SW480 (cell line): ENCODE measurements at regions not wholly inside any gene's neighbourhood (a gene's known extent, or its start where the extent isn't known, plus 50 kb on each side); places are given as distances from the start of the nearest gene placed in this dataset.

Source experiments
- DNase-seq: peaks from one replicate; pipeline ENCODE4 v3.0.0-alpha.2; 2016; ENCODE audit warnings: low spot score

DNA sequence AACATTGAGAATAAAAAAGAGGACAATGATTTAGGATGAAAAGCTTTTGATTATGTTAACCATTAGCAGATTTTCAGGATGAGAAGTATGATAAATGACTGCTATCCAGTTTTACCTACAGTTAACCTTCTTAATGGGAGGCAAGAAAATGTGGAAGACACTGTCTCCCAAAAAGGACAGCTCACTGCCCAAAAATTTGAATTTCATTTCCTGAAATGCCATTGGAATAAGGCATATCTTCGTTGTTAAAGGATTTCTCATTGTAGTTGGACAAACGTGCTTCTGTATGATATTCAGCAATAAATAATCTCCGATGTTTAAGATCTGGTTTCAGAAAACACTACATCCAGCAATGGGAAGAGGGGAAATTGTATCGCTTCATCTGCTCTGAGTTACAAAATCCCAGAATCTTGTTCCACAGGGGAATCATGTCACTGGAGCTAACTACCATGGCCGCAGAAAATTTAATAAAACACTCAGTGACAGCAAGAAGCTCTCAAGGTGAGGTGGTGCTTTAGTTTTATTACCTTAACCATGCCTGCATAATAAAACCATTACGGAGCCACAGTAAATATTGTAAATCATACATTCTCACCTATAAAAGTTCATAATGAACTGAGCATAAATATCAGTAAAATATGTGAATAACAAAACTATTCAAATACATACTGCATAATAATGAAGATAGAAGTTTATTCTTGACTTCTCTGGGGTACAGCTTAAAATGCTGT lies 552.3 kb downstream of the PCDH7 start:
- DNase-seq, result no peak

DNA sequence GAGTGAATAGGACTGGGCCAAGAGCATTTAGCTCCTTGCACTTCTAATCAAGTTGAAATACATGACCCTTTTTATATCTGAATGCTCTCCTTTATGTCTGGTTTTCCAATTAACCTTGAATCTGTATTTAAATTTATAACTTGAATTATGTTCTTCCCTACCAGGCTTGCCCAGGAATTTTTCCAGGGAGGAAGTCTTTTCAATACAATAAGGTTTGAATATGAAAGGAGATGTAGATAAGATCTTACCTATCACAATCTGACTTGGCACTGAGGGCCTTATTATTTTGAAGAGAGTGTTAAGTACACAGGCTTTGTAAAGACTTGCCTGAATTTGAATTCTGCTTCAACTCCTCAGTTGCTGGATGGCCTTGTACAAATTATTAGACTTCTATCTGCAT lies 555.7 kb downstream of the PCDH7 start:
- no peak for DNase-seq

DNA sequence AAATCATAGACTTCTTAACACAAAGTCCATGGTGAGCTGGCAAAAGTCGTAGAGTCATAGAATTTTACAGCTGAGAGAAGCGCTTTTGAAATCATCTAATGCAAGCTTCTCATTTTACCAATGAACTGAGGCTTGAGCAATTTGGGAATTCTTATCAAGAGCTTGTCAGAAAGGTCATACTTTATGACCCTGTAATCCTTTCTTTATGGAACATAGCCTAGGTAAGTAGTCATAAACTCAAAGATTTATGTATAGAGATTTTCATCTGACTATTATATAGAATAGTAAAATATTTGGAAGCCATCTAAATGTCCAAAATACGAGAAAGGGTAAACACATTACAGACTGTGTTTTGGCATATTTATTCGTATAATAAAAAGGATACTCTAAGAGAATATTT lies 563.5 kb downstream of the PCDH7 start:
- no peak for DNase-seq

DNA sequence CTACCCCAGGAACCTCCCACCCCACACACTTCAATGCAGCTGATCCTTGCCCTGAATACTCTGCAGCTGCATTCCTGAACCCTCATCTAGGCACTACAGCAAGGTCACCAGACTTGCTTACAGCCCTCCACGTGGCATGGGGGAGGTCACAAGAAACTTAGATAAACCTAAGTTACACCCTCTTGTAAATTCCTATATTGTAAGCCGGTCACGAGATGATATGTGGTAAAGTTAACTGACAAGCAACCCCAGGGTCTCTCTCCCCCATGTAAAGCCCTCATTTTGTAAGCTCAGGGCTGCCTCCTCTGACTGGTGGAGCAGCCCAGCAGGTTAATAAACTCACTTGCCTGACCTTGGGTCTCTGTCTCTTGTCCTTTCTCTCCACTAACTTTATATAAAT lies 570.7 kb downstream of the PCDH7 start:
- DNase-seq, result no peak

DNA sequence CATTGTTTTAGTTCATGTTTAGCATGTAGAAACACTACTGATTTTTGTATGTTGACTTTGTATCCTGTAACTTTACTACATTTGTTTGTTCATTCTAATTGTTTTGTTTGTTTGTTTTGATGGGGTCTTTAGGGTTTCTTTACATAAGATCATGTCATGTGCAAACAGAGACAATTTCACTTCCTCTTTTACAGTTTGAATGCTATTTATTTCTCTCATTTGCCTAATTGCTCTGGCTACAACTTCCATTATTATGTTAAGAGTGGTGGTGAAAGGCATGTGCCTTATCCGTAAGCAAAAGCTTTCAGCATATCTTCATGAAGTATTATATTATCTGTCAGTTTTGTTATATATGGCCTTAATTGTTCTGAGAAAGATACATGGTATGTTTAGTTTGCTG lies 571.1 kb downstream of the PCDH7 start:
- DNase-seq, result no peak

DNA sequence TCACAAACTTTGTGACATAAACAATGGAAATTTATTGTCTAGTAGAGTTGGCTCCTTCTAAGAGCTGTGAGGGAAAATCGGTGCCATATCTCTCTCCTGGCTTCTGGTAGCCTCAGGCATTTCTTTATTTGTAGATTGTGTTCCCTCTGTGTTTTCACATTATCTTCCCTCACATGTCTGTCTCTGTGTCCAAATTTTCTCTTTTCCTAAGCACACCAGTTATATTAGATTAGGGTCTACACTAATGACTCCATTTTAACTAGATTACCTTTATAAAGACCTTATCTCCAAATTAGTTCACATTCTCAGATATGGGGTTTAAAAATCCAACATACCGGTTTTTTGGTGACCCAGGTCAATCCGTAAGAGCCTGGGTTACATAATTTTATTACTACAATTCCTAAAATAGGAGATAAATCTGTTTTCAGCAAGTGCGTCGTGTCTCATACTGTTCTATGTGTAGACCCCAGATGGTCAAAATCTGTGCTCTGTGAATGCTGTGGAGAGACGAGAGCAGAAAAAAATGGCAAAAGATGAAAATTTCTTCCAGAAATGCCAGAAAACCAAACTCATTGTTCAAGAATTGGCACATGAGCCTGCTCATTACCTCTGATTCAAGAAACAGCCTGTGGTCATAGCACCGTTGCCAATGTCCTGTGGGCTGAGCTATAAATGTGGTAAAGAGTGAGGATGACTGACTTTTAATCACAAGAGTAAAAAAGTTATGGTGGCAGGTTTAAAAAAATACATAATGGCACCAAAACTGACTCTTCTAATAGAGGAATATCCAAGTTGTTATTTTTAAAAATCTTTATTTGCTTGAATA lies 574.7 kb downstream of the PCDH7 start:
- no peak for DNase-seq

DNA sequence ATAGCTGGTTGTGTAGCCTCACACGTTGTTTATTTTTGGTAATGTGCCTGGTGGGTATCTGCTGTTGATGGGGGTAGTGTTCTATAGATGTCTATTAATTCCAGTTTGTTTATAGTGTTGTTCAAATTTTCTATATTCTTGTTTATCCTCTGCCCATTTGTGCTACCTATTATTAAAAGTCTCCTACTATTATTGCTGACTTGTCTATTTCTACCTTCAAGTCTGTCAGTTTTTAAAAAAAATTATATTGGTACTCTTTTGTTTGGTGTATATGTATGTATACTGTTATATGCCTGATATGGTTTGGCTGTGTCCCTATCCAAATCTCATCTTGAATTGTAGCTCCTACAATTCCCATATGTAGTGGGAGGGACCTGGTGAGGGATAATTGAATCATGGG lies 578.6 kb downstream of the PCDH7 start:
- DNase-seq, result no peak

DNA sequence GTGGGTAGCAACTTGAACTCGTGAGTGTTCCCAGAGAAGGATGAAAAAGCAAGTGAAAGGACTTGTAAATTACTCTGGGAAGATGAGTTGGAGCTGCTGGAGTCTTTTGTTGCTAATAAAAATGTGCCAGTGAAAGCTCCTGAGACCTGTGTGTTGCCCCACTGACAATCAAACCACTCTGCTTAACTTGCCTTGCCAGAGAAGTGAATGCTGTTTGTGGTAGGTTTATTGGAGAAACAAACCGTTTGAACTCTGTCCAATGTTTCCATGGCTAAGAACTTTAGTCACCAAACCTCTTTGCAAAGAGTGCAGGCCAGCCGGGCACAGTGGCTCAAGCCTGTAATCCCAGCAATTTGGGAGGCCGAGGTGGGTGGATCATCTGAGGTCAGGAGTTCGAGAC lies 586.9 kb downstream of the PCDH7 start:
- no peak for DNase-seq

DNA sequence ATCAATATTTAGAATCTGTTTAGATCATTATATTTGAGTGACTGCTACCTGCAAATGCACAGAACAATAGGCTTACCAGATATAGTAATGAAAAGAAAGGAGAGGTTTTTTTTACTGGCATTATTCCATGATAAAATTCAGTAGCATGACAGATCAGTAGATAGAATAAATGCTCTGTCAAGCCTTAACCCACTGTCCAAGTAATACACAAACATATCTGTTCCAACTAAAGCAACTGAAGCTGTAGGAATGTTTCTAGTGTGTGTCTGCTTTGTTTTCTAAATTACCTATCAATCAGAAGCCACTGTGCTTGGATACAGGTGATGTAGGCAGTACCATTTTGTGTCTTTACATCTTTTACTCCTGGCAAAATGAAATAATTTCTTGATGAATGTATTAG lies 604.6 kb downstream of the PCDH7 start:
- no peak for DNase-seq

DNA sequence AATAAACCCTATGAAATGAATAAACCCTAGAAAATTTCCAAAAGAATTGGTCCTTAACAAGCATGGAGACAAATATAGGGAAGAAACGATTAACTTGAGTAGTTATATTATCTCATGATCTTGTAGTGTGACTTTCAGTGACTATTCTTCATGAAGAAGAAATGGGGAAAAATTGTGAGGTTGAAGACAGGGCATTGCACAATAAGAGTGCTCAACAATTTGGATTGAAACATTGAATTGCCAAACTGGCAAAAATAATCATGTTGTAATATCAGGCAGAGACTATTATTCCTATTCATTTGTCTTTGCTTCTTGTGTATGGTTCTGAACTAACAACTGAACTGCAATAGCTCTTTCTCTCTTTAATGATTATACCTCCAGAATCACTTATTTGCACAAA lies 605.1 kb downstream of the PCDH7 start:
- no peak for DNase-seq

DNA sequence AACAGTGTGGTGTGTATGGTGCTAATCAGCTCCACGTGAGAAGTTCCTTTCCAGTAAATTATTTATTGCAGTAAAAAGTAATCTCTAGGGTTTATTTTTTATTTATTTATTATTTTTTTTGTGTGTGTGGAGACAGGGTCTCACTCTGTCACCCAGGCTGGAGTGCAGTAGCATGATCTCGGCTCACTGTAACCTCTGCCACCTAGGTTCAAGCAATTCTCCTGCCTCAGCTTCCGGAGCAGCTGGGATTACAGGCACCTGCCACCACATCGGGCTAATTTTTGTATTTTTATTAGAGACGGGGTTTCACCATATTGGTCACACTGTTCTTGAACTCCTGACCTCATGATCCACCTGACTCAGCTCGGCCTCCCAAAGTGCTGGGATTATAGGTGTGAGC lies 606.9 kb downstream of the PCDH7 start:
- no peak for DNase-seq

DNA sequence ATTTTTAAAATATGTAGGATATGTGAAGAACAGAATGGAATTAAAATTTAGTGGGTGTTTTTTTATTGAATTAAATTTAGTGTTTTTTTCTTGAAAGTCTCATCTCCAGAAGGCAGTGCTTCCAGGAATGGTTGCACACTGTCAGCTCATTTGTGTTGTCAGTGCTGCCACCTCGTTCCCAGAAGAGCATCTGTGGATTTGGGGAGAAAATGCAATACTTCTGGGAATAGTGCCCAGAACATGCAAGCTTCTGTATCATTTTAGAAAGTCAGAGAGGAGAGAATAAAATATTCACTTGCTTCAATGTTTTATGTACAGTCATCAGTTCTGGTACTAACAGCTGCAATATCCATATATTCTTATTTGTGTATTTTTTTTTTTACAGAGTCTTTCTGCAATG lies 608.8 kb downstream of the PCDH7 start:
- DNase-seq, result no peak

DNA sequence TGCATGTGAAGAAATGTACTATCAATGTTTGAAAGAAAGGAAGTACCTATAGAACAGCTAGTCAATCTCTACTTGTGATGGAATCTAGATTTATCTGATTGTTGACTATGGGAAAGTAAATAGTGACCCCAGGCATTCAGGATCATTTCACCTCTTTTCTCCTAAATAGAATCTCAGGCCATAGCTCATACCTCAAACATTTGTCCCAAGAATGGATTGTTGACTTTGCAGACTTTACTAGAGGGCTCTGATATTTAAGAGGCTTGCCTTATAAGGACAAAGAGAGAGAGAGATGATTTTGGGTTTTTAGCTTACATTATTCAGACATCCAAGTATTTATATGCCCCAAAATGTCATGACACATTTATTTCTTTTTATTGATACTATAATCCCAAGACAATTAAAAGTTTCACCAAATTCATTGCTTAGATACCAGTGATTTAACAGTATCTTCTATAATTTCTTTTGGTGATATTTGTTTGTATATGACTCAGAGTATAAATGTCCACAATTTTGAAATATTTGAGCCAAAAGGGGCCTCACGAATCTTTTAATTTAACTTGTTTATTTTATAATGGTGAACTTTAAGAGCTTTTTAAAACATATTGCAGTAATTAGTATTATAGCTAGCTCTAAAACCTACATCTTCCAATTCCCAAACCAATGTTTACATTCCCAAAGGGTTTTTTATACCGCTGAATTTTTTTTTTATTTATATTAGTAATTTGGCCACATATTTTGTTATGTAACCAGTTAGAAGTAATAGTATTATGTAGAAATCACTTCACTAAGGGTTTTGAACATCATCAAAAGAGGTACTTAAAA lies 614.1 kb downstream of the PCDH7 start:
- DNase-seq, result no peak

DNA sequence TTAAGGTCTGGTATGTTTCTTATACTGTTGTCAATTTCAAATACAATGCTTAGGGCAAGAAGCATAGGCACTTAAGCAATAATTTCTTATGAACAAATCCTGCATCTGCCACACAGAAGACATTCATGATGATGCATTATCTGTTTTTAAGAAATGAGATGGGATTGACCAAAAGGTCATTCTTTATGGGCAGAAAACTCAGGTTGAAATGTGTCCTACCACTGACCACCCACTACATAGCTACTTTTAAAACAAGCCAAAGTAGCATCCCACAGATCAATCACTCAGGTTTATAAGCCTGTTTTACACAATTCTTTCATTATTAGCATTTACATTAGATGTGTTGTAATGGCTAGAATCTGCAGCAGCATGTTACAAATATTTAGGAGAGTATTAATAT lies 617.8 kb downstream of the PCDH7 start:
- DNase-seq, result no peak

DNA sequence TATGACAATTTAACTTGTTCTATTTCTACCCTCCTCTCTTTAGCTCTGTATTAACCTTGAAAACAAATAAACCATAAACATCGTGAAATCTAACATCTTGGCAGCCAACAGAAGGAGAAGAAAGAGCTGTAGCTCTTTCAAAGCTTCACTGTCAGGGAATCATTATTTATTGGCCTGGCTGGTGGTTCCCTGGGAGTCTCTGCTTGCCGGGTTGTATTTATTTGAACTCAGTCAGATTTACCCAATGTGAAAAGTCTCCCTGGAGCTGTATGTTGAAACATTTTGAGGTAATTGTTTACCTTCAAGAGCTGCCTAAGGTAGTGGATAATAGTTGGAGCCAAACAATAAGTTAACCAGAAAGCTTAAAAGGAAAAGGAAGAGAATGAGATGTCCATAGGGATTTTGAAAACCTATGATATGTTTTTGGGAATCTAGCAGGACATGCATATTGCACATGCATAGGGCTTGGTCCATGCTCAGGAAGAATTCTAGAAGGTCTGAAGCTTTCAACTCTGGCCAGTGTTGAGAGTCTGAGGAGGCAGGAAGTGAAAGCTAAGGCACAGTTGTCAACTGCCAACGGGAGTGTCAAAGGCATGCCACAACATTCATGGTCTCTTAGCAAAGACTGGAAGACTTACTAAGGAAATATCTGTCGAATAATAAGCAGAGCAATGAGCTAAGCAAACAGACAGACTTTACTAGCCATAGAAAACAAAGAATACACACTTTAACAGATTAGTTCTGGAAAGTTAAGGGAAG lies 621.6 kb downstream of the PCDH7 start:
- DNase-seq, result no peak

DNA sequence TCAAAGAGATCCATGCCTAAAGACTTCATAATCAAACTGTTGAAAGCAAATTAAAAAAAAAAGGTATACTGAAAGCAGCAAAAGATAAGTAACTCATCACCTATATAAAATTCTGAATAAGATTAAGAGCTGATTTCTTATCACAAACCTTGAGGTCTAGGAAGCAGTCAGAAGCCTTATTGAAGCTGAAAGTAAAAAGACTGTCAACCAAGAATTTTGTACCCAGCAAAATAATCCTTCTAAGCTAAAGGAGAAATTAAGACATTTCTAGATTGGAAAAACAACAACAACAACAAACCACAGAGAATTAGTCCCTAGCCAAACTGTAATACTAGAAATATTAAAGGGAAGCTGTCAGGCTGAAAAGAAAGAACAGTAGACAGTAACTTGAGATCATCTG lies 622.9 kb downstream of the PCDH7 start:
- DNase-seq, result no peak

DNA sequence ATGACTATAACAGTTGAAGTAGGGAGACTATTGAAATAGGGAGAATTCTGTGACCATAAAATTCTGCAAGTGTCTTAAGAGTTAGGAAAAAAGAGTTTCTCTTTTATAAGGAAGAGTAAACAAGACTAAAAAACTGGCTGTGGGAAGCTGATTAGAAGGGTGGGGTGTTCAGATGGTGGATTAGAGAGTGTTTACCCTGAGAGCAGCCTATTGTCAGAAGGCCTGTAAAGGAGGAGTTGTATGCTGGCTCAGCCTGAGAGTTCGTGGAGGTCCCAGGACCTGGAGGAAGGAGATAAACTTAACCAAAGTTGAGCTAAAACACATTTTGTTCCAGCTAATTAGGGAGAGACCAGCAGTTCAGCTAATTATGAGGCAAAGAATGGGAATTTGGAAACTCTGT lies 629.7 kb downstream of the PCDH7 start:
- DNase-seq, result no peak

DNA sequence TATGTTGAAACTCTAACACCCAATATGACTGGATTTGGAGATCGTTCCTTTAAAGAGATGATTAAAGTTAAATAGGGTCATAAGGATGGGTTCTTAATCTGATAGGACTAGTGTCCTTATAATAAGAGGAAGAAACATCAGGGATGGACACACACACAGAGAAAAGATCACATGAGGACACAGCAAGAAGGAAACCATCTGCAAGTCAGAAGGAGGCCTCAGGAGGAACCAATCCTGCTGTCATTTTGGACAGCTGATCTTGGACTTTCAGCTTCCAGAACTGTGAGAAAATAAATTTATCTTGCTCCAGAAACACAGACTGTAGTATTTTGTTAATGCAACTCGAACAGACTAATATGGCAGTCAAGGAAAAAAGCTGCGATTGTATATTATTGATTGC lies 631.5 kb downstream of the PCDH7 start:
- no peak for DNase-seq

DNA sequence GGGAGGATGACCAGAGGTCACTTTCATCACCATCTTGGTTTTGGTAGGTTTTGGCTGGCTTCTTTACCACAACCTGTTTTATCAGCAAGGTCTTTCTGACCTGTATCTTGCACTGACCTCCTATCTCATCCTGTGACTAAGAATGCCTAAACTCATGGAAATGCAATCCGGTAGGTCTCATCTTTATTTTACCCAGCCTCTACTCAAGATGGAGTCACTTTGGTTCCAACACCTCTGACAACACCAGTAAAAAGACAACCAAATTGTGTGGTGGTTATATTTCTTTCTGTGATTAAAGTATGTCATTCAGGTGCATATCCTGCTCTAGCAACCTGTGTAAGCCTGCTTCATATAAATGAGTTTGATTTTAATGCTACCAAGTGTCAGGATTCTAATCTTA lies 636.7 kb downstream of the PCDH7 start:
- no peak for DNase-seq

DNA sequence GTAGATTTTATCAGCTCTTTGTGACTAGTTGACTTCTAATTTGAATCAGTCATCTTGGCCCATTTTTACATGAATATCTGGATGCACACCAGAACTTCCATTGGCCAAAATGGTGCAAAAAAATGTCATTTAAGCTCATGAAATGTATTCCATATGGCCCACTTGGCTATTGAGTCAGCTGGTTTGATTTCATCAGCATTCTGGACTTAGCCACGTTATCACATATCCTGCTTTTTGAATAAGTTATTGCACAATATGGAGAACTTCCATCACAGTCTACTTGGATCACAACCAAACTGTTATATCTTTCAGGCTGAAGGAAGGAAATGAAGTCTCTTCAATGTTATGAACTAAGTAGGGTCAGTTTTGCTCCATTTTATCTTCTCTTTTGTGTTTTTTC lies 640.6 kb downstream of the PCDH7 start:
- no peak for DNase-seq

DNA sequence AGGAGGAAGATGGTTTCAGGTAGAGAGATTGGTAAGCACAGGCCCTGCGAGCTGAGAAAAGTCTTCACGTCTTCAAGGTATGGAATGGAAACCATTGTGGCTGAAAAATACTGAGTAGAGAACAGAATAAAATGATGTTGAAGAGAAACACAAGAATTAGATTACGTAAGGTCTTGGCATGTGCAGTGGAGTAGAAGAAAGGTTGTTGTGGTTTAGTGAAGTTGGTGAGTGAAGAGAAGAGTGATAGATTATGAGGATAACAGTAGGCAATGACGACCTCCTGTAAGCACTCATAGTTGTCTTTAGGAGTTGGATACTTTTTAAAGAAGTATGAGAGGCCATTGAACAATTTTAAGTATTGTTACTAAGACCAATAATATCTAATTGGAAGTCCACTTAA lies 642.6 kb downstream of the PCDH7 start:
- DNase-seq, result no peak

DNA sequence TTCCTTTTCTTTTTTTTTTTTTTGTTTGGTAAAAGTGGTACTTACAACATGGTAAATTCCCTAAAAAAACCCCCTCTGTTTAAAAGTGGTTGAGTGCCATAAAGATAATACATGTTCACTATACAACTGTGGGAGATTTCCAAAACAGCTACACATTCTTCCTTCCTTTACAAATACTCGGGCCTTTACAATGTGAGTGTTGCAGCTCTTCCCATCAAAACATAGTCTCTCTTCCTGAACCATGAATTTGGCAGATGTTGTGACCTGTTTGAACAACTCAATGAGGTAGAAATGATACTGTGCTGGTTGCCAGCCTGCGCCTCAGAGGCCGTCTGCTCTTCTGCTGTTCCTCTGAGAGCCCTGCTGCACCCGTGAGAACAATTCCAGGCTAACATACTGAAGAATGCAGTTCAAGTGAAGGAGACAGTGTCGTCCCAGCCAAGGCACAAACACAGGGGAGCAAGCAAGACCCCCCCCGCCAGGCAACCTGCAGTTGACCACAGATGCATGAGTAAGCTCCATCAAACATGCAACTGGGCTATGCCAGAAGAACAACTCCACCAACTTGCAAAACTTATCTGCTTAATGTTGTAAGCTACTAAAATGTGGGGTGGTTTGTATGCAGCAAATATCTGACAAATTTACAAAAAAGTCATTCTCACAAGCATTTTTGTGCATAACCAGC lies 645.0 kb downstream of the PCDH7 start:
- DNase-seq, result no peak
